Upper lobe of left lung (tissue), 6 donors: ENCODE measurements at regions not wholly inside any gene's neighbourhood (a gene's known extent, or its start where the extent isn't known, plus 50 kb on each side); places are given as distances from the start of the nearest gene placed in this dataset.

Experiments used
- ATAC-seq, 2 donors: fragments of 200-7000 bp; cut with Tn5 transposase; one replicate each; pipeline ENCODE4 v1.9.1; 2022; ENCODE audit warnings: mild to moderate bottlenecking in 2 of 2, moderate library complexity in 2 of 2; ENCODE audit not compliant: low FRiP score in 2 of 2
- DNase-seq, 2 donors: peaks; one replicate each; pipeline ENCODE4 v3.0.0-alpha.2; 2019 to 2020
- H3K27ac ChIP-seq, 4 donors: fragments of 200-600 bp; sonication (generic); one replicate each; pipeline ENCODE4 v1.5.1; 2016 to 2019
- H3K27me3 ChIP-seq, 4 donors: fragments of 200-600 bp; sonication (generic); one replicate each; pipeline ENCODE4 v1.5.1; 2017 to 2019
- H3K36me3 ChIP-seq, 4 donors: fragments of 200-600 bp; sonication (generic); one replicate each; pipeline ENCODE4 v1.5.1; 2016 to 2019
- H3K4me1 ChIP-seq, 4 donors: fragments of 200-600 bp; sonication (generic); one replicate each; pipeline ENCODE4 v1.5.1; 2018 to 2019
- H3K4me3 ChIP-seq, 4 donors: fragments of 200-600 bp; sonication (generic); one replicate each; pipeline ENCODE4 v1.5.1; 2017 to 2019; ENCODE audit warnings: mild to moderate bottlenecking in 2 of 4, moderate library complexity in 1 of 4
- H3K9me3 ChIP-seq, 4 donors: fragments of 200-600 bp; sonication (generic); one replicate each; pipeline ENCODE4 v1.5.1; 2018 to 2019
- EP300 ChIP-seq, 4 donors: sonication (generic); formaldehyde crosslinking; IDR thresholded peaks; one replicate each; pipeline ENCODE4 v1.5.1; 2017; ENCODE audit warnings: antibody characterized with exemption in 4 of 4, control low read depth in 2 of 4
- POLR2A ChIP-seq, 4 donors: fragments of 450-650 bp; IDR thresholded peaks; one replicate each; pipeline ENCODE4 v1.5.1; 2016 to 2017; ENCODE audit warnings: antibody characterized with exemption in 4 of 4, mild to moderate bottlenecking in 2 of 4
- POLR2AphosphoS5 ChIP-seq, 2 donors: sonication (generic); formaldehyde crosslinking; IDR thresholded peaks; one replicate each; pipeline ENCODE4 v1.5.1; 2017; ENCODE audit warnings: antibody characterized with exemption in 2 of 2
- WGBS, 2 donors: methylation state at CpG; one replicate each; pipeline ENCODE4 v1.1.5; 2017 to 2018; 5-methylcytosine and 5-hydroxymethylcytosine counted together
- TF ChIP-seq, protein P1 (sequence below), 6 experiments: fragments of 450-650 bp in 4 of 6; fragments of 200-600 bp in 2 of 6; sonication (generic) in 2 of 6; IDR thresholded peaks; one replicate each; pipeline ENCODE4 v1.5.1; 2016 to 2019; ENCODE audit warnings: antibody characterized with exemption in 6 of 6
- donor health status: DM: no; HTN: no; CAD: no; lungs with moderate emphysema.
- donor health status: DM: no; HTN: yes; CAD: no; lungs with severe emphysema.

DNA sequence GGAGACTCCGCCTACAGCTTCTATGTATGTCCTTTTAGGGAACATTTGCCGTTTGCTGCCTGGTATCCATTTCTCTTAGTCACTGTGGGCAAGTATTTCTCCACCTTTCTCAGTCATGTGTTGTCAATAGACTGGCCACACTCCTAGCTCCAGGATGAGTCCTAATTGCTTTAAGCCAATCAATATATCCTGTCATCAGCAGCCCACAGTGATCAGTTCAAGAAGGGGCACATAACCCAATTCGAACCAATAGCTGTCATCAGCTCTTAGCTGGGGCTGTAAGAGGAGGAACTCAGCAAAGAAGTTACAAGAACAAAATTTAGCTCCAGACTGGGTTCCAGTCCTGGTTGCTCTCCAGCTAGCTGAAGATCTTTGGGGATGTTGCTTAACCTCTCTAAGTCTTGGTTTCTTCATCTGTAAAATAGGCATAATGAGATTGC lies 70.7 kb upstream of the MAN2A1 start:
- Histone ChIP-seq H3K4me3 (no peak overlapping the region), H3K27ac (peak overlapping the region in 1 of 4 donors; percentile 44), H3K4me1 (no peaks in the 10 kb centered on the region), H3K27me3 (no peaks in the 10 kb centered on the region), H3K36me3 (no peaks in the 10 kb centered on the region), H3K9me3 (no peaks in the 10 kb centered on the region)
- WGBS, 2 donors = 73 to 76% methylated on average over 3 of the region's 3 CpGs
- TF ChIP-seq POLR2AphosphoS5 (IDR thresholded peaks at IDR 0.05) = no peak
- TF ChIP-seq EP300 (IDR thresholded peaks at IDR 0.05) = no peak
- TF ChIP-seq, protein P1, sequence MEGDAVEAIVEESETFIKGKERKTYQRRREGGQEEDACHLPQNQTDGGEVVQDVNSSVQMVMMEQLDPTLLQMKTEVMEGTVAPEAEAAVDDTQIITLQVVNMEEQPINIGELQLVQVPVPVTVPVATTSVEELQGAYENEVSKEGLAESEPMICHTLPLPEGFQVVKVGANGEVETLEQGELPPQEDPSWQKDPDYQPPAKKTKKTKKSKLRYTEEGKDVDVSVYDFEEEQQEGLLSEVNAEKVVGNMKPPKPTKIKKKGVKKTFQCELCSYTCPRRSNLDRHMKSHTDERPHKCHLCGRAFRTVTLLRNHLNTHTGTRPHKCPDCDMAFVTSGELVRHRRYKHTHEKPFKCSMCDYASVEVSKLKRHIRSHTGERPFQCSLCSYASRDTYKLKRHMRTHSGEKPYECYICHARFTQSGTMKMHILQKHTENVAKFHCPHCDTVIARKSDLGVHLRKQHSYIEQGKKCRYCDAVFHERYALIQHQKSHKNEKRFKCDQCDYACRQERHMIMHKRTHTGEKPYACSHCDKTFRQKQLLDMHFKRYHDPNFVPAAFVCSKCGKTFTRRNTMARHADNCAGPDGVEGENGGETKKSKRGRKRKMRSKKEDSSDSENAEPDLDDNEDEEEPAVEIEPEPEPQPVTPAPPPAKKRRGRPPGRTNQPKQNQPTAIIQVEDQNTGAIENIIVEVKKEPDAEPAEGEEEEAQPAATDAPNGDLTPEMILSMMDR (IDR thresholded peaks at IDR 0.05) = no peak
- no peak for TF ChIP-seq POLR2A (IDR thresholded peaks at IDR 0.05)
- ATAC-seq = no peak
- no peak for DNase-seq

DNA sequence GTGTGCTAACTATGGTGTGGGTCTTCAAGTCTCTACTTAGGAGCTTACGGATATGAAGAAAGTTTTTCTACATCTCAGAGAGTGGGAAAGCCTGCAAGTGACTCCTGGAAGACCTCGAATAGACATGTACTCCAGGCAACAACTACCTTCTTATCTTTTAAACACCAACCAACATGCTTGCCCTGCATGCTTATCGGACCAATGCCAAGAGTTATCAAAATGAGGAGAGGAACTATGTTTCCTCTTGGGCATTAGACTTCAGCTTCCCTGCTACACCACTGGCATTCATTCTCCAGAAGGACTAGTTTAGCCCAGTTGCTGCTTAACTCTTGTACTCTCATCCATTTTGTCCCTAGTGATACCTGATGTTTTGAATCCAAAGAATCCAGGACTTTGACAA lies 74.7 kb upstream of the MAN2A1 start:
- DNase-seq (no peak), ATAC-seq (no peak)
- Histone ChIP-seq H3K36me3 (no peaks in the 10 kb centered on the region), H3K9me3 (no peaks in the 10 kb centered on the region), H3K4me3 (no peak overlapping the region), H3K27me3 (no peaks in the 10 kb centered on the region), H3K27ac (no peak overlapping the region), H3K4me1 (no peaks in the 10 kb centered on the region)
- WGBS, 2 donors = 85 to 91% methylated on average over 3 of the region's 3 CpGs
- TF ChIP-seq POLR2AphosphoS5 (IDR thresholded peaks at IDR 0.05) = no peak
- TF ChIP-seq EP300 (IDR thresholded peaks at IDR 0.05) = no peak
- TF ChIP-seq, protein P1 (IDR thresholded peaks at IDR 0.05) = no peak
- TF ChIP-seq POLR2A (IDR thresholded peaks at IDR 0.05) = no peak

DNA sequence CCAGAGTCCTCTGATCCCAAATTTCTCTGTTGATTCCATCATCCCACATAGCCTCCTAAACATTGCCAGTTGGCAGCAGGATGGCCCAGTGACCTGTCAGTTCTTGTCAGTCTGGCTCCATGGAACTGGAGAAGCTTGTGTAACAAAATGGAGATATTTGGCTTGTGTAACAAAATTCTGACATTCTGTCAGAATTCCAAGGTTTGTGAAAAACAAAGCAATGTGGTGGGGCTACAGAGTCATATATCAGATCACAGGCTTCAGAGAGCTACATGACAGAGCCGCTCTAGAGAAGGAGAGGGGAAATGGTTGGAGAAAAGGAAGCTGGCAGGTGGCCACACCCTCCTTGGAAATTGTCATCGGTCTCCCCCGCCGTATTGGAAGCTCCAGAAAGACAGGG lies 75.4 kb upstream of the MAN2A1 start:
- H3K4me1 ChIP-seq = no peaks in the 10 kb centered on the region
- TF ChIP-seq EP300 (IDR thresholded peaks at IDR 0.05) (no peak), POLR2AphosphoS5 (IDR thresholded peaks at IDR 0.05) (no peak), POLR2A (IDR thresholded peaks at IDR 0.05) (no peak)
- TF ChIP-seq, protein P1 (IDR thresholded peaks at IDR 0.05) = no peak
- H3K9me3 ChIP-seq = no peaks in the 10 kb centered on the region
- DNase-seq (no peak), ATAC-seq (no peak)
- H3K4me3 ChIP-seq = no peak overlapping the region
- no peaks in the 10 kb centered on the region for H3K27me3 ChIP-seq
- H3K36me3 ChIP-seq = no peaks in the 10 kb centered on the region
- no peak overlapping the region for H3K27ac ChIP-seq
- WGBS, 2 donors = 70 to 84% methylated on average over 4 of the region's 4 CpGs

DNA sequence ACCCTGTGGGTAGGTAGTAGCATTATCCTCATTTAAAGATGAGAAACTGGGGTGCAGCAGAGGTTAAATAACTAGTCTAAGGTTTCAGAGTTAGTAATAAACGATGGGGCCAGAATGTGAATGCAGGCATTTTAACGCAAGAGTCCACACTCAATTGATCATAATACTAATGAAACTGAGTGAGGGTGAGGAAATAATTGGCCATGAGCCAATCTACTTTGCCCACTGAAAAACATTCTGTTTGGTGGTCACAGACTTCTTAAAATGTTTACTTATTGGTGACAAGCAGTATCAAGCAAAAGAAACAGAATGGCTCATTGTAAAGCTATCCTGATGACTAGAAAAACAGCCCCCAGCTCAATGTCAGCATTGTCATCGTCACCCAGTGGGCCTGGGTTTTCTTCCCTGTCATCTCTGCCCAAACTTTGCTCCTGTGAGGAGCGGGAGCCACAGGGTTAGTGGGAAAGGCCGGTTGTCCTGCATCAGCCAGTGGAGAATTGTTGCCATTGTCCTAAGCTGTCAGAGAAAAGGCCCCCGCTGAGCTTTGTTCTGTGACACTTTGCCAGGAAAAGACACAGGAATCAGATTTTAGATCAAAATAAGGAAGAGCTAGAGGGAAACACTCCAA lies 77.3 kb upstream of the MAN2A1 start:
- H3K4me1 ChIP-seq = no peaks in the 10 kb centered on the region
- 80% methylated on average over 6 of the region's 6 CpGs for WGBS, 2 donors
- no peak for ATAC-seq

More for the DNA sequence above, 77.3 kb upstream of the MAN2A1 start:
- no peak overlapping the region for H3K4me3 ChIP-seq
- TF ChIP-seq EP300 (IDR thresholded peaks at IDR 0.05) (no peak), POLR2AphosphoS5 (IDR thresholded peaks at IDR 0.05) (no peak), POLR2A (IDR thresholded peaks at IDR 0.05) (no peak)
- TF ChIP-seq, protein P1 (IDR thresholded peaks at IDR 0.05) = no peak
- no peaks in the 10 kb centered on the region for H3K36me3 ChIP-seq
- DNase-seq = no peak
- H3K9me3 ChIP-seq = no peaks in the 10 kb centered on the region
- H3K27me3 ChIP-seq = no peaks in the 10 kb centered on the region
- no peak overlapping the region for H3K27ac ChIP-seq
